GM18505 (cell line): ENCODE measurements at regions not wholly inside any gene's neighbourhood (a gene's known extent, or its start where the extent isn't known, plus 50 kb on each side); places are given as distances from the start of the nearest gene placed in this dataset.

Source experiments
- ATAC-seq: cut with Tn5 transposase; IDR thresholded peaks from one replicate; pipeline ENCODE4 v1.9.1; 2021; ENCODE audit not compliant: unreplicated experiment
- POLR2A ChIP-seq: IDR thresholded peaks from 4 replicates; pipeline ENCODE4 v1.6.1; 2011; ENCODE audit warnings: borderline replicate concordance; ENCODE audit not compliant: insufficient read depth, insufficient read length; ENCODE audit errors: extremely low read depth

- no peak for TF ChIP-seq POLR2A
- peak; percentile 86 for ATAC-seq
Measured at GRCh38 chr10:104580774-104581675, 60.1 kb upstream of the SORCS3 start.

- TF ChIP-seq POLR2A: no peak
- no peak for ATAC-seq
Measured at GRCh38 chr10:104581884-104582601, 59.0 kb upstream of the SORCS3 start.

GRCh38 chr10:104582602-104582951 lies 58.5 kb upstream of the SORCS3 start:
- no peak for TF ChIP-seq POLR2A
- no peak for ATAC-seq

- ATAC-seq: no peak
- no peak for TF ChIP-seq POLR2A
Measured at GRCh38 chr10:104582966-104583365, 58.1 kb upstream of the SORCS3 start.

- TF ChIP-seq POLR2A: no peak
- no peak for ATAC-seq
Measured at GRCh38 chr10:104584541-104584940, 56.5 kb upstream of the SORCS3 start.

GRCh38 chr10:104587751-104588150 lies 53.3 kb upstream of the SORCS3 start:
- ATAC-seq: no peak
- TF ChIP-seq POLR2A: no peak

- TF ChIP-seq POLR2A: no peak
- no peak for ATAC-seq
Measured at GRCh38 chr10:104589431-104589830, 51.7 kb upstream of the SORCS3 start.

- no peak for ATAC-seq
- no peak for TF ChIP-seq POLR2A
Measured at GRCh38 chr10:104589871-104590270, 51.2 kb upstream of the SORCS3 start.
